ENCODE measurements at regions not wholly inside any gene's neighbourhood (a gene's known extent, or its start where the extent isn't known, plus 50 kb on each side); places are given as distances from the start of the nearest gene placed in this dataset.

- no peaks in the 10 kb centered on the region for H3K4me1 ChIP-seq (ENCODE audit: insufficient read depth, low read length)
- H3K79me2 ChIP-seq (ENCODE audit: insufficient read depth, low read length): no peaks in the 10 kb centered on the region
- H3K4me3 ChIP-seq (ENCODE audit: insufficient read depth, low read length): no peak overlapping the region
- H3K4me2 ChIP-seq (ENCODE audit: insufficient read depth, low read length): no peak overlapping the region
- no peak for TF ChIP-seq CTCF (IDR thresholded peaks at IDR 0.05; ENCODE audit: extremely low read depth, low read depth, low read length)
- H4K20me1 ChIP-seq (ENCODE audit: insufficient read depth, low read length): no peaks in the 10 kb centered on the region
- peaks cover 3% of the 10 kb centered on the region for H3K27me3 ChIP-seq (ENCODE audit: insufficient read depth, low read length)
- no peak overlapping the region for H3K27ac ChIP-seq (ENCODE audit: low read depth, low read length)
- no peaks in the 10 kb centered on the region for H3K36me3 ChIP-seq (ENCODE audit: insufficient read depth, low read length)
- no peak overlapping the region for H2AFZ ChIP-seq (ENCODE audit: low read length)
- no peaks in the 10 kb centered on the region for H3K9me3 ChIP-seq (ENCODE audit: low read depth, low read length)
- DNase-seq (ENCODE audit: insufficient read length, low spot score, missing footprints): no peak
Measured at GRCh38 chr6:1257778-1258177, 54.1 kb upstream of the FOXQ1 start.

GRCh38 chr6:1256435-1257008 lies 55.4 kb upstream of the FOXQ1 start:
- DNase-seq (ENCODE audit: insufficient read length, low spot score, missing footprints): no peak

DNA sequence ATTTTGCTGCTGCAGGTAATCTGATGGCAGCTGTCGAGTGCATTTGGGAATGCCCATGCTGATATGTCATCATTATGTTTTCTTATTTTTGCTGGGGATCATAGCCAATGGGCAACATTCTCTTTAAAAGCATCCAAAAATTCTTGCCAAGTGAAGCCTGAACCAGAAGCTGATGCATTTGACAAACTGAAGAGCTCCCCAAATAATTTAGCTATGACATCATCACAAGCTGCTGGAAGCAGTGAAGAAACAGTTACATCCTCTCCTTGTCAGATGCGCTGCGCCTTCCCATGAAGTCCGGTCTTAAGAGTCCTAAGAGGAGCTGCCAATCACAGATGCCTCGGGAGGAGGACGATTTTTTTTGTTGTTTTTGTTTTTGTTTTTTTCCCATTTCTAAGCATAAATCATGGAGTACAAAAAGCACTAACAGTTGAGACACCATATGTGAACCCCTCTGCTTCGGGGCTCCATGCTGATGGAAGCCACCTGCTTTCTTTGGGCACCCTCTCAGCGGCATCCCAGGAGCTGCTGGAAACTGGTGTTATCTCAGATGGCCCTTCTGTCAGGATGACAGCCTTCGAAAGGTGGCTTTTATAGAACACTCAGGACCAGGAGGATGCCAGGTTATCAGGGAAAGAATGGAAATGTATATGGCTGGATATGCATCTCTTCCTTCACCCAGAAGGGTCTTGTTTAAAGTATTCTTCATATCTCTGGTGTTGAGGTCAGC lies 56.1 kb upstream of the FOXQ1 start:
- H4K20me1 ChIP-seq (ENCODE audit: insufficient read depth, low read length): no peaks in the 10 kb centered on the region
- H3K79me2 ChIP-seq (ENCODE audit: insufficient read depth, low read length): no peaks in the 10 kb centered on the region
- no peak for TF ChIP-seq CTCF (IDR thresholded peaks at IDR 0.05; ENCODE audit: extremely low read depth, low read depth, low read length)
- no peak for DNase-seq (ENCODE audit: insufficient read length, low spot score, missing footprints)
- peaks cover 3% of the 10 kb centered on the region for H3K27me3 ChIP-seq (ENCODE audit: insufficient read depth, low read length)
- H3K4me3 ChIP-seq (ENCODE audit: insufficient read depth, low read length): no peak overlapping the region
- no peaks in the 10 kb centered on the region for H3K4me1 ChIP-seq (ENCODE audit: insufficient read depth, low read length)
- no peak overlapping the region for H2AFZ ChIP-seq (ENCODE audit: low read length)
- no peaks in the 10 kb centered on the region for H3K36me3 ChIP-seq (ENCODE audit: insufficient read depth, low read length)
- no peak overlapping the region for H3K27ac ChIP-seq (ENCODE audit: low read depth, low read length)
- H3K4me2 ChIP-seq (ENCODE audit: insufficient read depth, low read length): no peak overlapping the region
- no peaks in the 10 kb centered on the region for H3K9me3 ChIP-seq (ENCODE audit: low read depth, low read length)

More at GRCh38 chr6:1256435-1257008, 55.4 kb upstream of the FOXQ1 start:
- Histone ChIP-seq H3K4me3 (ENCODE audit: insufficient read depth, low read length) (no peak overlapping the region), H2AFZ (ENCODE audit: low read length) (no peak overlapping the region), H4K20me1 (ENCODE audit: insufficient read depth, low read length) (no peaks in the 10 kb centered on the region), H3K27ac (ENCODE audit: low read depth, low read length) (no peak overlapping the region), H3K27me3 (ENCODE audit: insufficient read depth, low read length) (peaks cover 3% of the 10 kb centered on the region), H3K36me3 (ENCODE audit: insufficient read depth, low read length) (no peaks in the 10 kb centered on the region), H3K9me3 (ENCODE audit: low read depth, low read length) (no peaks in the 10 kb centered on the region), H3K4me1 (ENCODE audit: insufficient read depth, low read length) (no peaks in the 10 kb centered on the region), H3K4me2 (ENCODE audit: insufficient read depth, low read length) (no peak overlapping the region), H3K79me2 (ENCODE audit: insufficient read depth, low read length) (no peaks in the 10 kb centered on the region)
- TF ChIP-seq CTCF (IDR thresholded peaks at IDR 0.05; ENCODE audit: extremely low read depth, low read depth, low read length): no peak

- Histone ChIP-seq H3K27me3 (ENCODE audit: insufficient read depth, low read length) (peaks cover 3% of the 10 kb centered on the region), H3K4me3 (ENCODE audit: insufficient read depth, low read length) (no peak overlapping the region), H3K27ac (ENCODE audit: low read depth, low read length) (no peak overlapping the region), H2AFZ (ENCODE audit: low read length) (no peak overlapping the region), H3K36me3 (ENCODE audit: insufficient read depth, low read length) (no peaks in the 10 kb centered on the region), H4K20me1 (ENCODE audit: insufficient read depth, low read length) (no peaks in the 10 kb centered on the region), H3K4me1 (ENCODE audit: insufficient read depth, low read length) (no peaks in the 10 kb centered on the region), H3K4me2 (ENCODE audit: insufficient read depth, low read length) (no peak overlapping the region), H3K9me3 (ENCODE audit: low read depth, low read length) (no peaks in the 10 kb centered on the region), H3K79me2 (ENCODE audit: insufficient read depth, low read length) (no peaks in the 10 kb centered on the region)
- no peak for DNase-seq (ENCODE audit: insufficient read length, low spot score, missing footprints)
- no peak for TF ChIP-seq CTCF (IDR thresholded peaks at IDR 0.05; ENCODE audit: extremely low read depth, low read depth, low read length)
Measured at GRCh38 chr6:1254326-1254725, 57.6 kb upstream of the FOXQ1 start.

Measured in osteoblast (primary cell).